ENCODE measurements at regions not wholly inside any gene's neighbourhood (a gene's known extent, or its start where the extent isn't known, plus 50 kb on each side); places are given as distances from the start of the nearest gene placed in this dataset.
A peak's percentile ranks its signal among the peaks of the same experiment; 100 is the strongest.

DNA sequence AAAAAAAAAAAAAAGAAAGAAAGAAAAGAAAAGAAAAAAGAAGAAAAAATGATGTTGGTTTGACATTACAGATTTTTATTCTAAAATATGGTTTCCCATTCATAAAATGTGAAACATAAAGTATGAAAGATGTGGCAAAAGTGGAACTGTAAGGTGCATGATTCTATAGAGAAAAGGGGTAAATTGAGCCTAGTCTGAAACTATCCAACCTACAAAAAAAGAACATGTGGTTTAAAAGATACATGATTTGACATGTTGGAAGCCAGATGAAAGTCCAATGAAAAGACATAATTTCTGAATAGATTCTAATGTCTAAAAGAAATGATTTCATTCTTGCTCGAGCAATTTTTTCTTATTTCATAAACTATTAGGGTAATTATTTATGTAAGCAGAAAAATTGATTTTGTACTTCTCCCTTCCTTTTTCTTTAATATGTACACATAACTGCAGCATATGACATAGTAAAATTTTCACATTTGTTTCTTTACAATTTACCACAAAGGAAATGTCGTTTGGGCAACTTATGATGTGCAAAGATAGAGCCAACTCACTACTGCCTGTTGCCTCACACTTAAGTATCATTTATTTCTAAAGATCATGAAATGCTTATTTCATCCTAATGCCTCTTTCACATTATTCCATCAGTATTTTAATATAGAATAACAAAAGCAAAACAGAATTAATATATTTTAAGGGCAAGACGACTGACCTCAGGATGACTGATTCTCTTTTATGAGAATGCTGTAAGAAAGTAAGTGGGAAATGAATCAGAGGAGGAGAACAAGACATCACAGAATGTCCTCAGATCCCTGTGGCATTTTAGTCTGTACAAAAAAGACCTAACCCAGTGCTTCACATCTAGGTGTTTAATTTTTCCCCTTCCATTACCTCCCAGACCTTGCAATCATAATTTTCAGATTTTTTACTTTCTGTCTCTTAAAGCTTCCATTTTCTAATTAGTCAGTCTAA, 165.8 kb upstream of the HMCN1 start:
- H3K9me3 ChIP-seq = no peaks in the 10 kb centered on the region
- H3K27ac ChIP-seq = peak overlapping the region in 1 of 12 donors; percentile 46
- H3K4me1 ChIP-seq = peaks cover 0 to 32% (median 5%) of the 10 kb centered on the region in 12 donors
- no peak for DNase-seq
- no peak for TF ChIP-seq POLR2A (IDR thresholded peaks at IDR 0.05)
- TF ChIP-seq, protein P1, sequence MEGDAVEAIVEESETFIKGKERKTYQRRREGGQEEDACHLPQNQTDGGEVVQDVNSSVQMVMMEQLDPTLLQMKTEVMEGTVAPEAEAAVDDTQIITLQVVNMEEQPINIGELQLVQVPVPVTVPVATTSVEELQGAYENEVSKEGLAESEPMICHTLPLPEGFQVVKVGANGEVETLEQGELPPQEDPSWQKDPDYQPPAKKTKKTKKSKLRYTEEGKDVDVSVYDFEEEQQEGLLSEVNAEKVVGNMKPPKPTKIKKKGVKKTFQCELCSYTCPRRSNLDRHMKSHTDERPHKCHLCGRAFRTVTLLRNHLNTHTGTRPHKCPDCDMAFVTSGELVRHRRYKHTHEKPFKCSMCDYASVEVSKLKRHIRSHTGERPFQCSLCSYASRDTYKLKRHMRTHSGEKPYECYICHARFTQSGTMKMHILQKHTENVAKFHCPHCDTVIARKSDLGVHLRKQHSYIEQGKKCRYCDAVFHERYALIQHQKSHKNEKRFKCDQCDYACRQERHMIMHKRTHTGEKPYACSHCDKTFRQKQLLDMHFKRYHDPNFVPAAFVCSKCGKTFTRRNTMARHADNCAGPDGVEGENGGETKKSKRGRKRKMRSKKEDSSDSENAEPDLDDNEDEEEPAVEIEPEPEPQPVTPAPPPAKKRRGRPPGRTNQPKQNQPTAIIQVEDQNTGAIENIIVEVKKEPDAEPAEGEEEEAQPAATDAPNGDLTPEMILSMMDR (IDR thresholded peaks at IDR 0.05) = no peak
- no peak overlapping the region for H3K4me3 ChIP-seq
- WGBS, 4 donors = 87 to 91% (median 90%) methylated on average over 3 of the region's 3 CpGs
- intact Hi-C loops (cut with DNase I) = loop anchor here in 1 of 10 donors (5.0 kb wide), 1 partner anchor 99 kb away; no protein-coding TSS in a partner anchor
- H3K36me3 ChIP-seq = no peaks in the 10 kb centered on the region
- ATAC-seq = no peak
- H3K27me3 ChIP-seq = no peaks in the 10 kb centered on the region

DNA sequence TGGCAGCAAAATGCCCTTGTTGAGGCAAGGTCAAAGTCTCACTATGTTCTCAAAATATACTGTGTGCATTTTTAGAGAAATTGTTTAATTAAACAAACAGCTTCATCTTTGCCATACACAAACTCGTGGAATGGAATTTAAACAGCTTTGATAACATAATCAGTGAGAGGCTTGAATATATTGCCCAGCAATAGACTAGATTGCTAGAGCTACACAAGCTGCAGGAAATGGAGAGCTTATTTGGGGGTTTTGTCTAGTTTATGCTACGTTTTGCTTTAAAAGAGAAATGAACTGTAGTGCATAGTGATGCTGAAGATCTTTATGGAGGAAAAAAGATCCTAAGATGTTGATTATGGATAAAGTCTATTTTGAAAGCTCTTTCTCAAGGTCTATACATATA, 166.8 kb upstream of the HMCN1 start:
- Histone ChIP-seq H3K27ac (peak overlapping the region in 1 of 12 donors; percentile 46), H3K4me3 (no peak overlapping the region), H3K27me3 (no peaks in the 10 kb centered on the region), H3K4me1 (peaks cover 0 to 32% (median 5%) of the 10 kb centered on the region in 12 donors), H3K9me3 (no peaks in the 10 kb centered on the region), H3K36me3 (no peaks in the 10 kb centered on the region)
- DNase-seq (no peak), ATAC-seq (no peak)
- WGBS, 4 donors = 29 to 45% (median 38%) methylated on average over 2 of the region's 2 CpGs
- TF ChIP-seq POLR2A (IDR thresholded peaks at IDR 0.05) = no peak
- TF ChIP-seq, protein P1 (IDR thresholded peaks at IDR 0.05) = no peak
- intact Hi-C loops (cut with DNase I) = loop anchor here in 2 of 10 donors (2.0 to 5.0 kb wide), 2 partner anchors 27 to 100 kb away; no protein-coding TSS in a partner anchor

DNA sequence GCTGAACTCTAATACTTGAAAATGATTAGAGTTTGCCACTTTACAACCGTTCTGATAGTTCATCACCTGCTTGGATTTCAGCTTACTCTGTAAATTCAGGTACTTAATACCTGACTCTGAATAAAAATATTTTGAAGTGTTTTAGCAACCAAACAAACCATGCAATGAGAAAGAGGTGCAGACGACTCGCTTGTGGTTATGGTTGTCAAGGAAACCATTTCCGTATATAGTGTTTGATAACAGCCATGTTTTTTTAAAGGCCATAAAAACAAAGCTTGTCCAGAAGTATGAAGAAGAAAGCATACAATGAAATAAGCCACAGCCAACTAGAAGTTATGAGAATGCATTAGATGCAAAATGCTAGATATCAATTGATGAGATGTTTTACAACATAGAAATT, 167.2 kb upstream of the HMCN1 start:
- ATAC-seq (no peak), DNase-seq (no peak)

More for the DNA sequence above, 167.2 kb upstream of the HMCN1 start:
- H3K9me3 ChIP-seq = no peaks in the 10 kb centered on the region
- H3K4me1 ChIP-seq = peaks cover 0 to 32% (median 5%) of the 10 kb centered on the region in 12 donors
- no peak overlapping the region for H3K4me3 ChIP-seq
- intact Hi-C loops (cut with DNase I) = loop anchor here in 2 of 10 donors (2.0 to 5.0 kb wide), 2 partner anchors 28 to 100 kb away; no protein-coding TSS in a partner anchor
- WGBS, 4 donors = 7 to 15% (median 14%) methylated on average over 4 of the region's 4 CpGs
- H3K36me3 ChIP-seq = no peaks in the 10 kb centered on the region
- no peak for TF ChIP-seq POLR2A (IDR thresholded peaks at IDR 0.05)
- TF ChIP-seq, protein P1 (IDR thresholded peaks at IDR 0.05) = no peak
- no peaks in the 10 kb centered on the region for H3K27me3 ChIP-seq
- H3K27ac ChIP-seq = peak overlapping the region in 1 of 12 donors; percentile 56
